G401 (cell line): ENCODE measurements at regions not wholly inside any gene's neighbourhood (a gene's known extent, or its start where the extent isn't known, plus 50 kb on each side); places are given as distances from the start of the nearest gene placed in this dataset.

Experiments
- DNase-seq: peaks from one replicate; pipeline ENCODE4 v3.0.0-alpha.2; 2015; ENCODE audit warnings: low spot score
- in situ Hi-C: cut with HindIII; loops from 2 replicates; pipeline ENCODE4 v1.10.0; 2016; ENCODE audit warnings: low sequenced_read_pairs, mixed read lengths

DNA sequence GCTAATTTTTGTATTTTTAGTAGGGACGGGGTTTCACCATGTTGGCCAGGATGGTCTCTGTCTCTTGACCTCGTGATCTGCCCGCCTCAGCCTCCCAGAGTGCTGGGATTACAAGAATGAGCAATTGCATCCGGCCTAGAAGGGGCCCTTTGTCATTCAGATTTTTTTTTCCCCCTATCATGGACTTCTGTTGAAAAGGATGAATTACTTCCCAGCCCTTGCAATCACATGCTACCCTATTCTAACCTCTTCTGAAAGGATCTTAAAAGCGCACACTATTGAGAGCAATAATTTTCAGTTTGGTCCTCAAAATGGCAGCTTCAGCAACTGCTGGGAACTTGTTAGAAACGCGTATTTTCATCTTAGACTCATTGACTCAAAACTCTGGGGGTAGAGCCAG lies 575.6 kb upstream of the KIRREL3 start:
- in situ Hi-C loops, result no loop called here
- no peak for DNase-seq

- in situ Hi-C loops, result no loop called here
- no peak for DNase-seq
These were observed 573.9 kb upstream of the KIRREL3 start for GRCh38 chr11:127574478-127574877.

DNA sequence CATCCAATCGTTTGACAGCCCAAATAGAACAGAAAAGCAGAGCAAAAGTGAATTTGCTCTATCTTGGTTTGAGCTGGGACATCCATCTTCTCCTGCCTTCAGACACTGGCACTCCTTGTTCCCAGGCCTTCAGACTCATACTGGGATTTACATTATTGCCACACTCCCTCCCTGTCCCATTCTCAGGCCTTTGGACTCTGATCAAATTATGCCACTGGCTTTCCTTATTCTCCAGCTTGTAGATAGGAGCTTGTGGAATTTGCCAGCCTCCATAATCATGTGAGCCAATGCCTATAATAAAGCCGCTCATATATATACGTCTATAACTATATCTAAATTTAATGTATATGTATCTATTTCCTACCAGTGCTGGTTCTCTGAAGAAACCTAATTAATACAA lies 568.3 kb upstream of the KIRREL3 start:
- in situ Hi-C loops, result no loop called here
- DNase-seq, result no peak

- no peak for DNase-seq
- in situ Hi-C loops, result no loop called here
These were observed 566.8 kb upstream of the KIRREL3 start for GRCh38 chr11:127567237-127567932.

DNA sequence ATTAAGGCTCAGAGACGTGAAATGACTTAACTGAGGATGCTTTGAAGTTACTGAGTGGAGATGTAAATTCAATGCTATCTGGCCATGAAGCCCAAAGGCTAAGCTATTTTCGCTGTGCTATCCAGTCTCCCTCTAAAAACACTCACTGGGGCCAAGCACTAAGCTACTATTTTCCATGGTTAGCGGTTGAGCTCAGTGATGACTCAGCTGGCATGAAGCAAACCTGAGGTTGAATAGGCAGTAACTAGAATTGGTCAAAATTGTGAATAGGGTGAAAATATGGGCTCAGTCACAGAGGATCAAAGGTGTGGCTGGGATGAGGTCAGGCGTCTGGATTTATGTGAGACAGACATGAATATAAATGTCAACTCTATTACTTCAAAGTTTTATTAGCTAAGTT lies 564.2 kb upstream of the KIRREL3 start:
- in situ Hi-C loops, result no loop called here
- DNase-seq, result no peak

- DNase-seq, result no peak
- in situ Hi-C loops, result no loop called here
These were observed 559.4 kb upstream of the KIRREL3 start for GRCh38 chr11:127559978-127560377.

- DNase-seq, result no peak
- in situ Hi-C loops, result no loop called here
These were observed 551.9 kb upstream of the KIRREL3 start for GRCh38 chr11:127552446-127552845.

GRCh38 chr11:127531167-127531566 lies 530.6 kb upstream of the KIRREL3 start:
- no peak for DNase-seq
- in situ Hi-C loops, result no loop called here

DNA sequence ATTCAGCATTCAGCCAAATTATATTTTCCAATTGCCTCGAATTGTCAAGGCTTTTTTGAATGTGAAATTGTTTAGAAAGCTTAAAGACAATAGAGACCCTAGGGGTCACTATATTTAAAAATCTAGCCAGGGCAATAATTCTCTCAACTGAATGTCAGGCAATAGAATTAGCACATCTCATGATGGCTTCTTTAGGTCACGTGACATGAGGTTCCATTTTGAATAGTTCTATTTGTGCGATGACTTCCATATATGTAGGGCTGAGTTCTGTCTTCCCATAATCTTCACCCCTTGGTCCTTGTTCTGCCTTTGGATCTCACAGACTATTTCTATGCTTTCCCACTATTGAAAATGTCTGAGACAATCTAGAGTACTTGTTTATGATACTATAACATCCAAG lies 527.7 kb upstream of the KIRREL3 start:
- in situ Hi-C loops, result no loop called here
- DNase-seq, result no peak

DNA sequence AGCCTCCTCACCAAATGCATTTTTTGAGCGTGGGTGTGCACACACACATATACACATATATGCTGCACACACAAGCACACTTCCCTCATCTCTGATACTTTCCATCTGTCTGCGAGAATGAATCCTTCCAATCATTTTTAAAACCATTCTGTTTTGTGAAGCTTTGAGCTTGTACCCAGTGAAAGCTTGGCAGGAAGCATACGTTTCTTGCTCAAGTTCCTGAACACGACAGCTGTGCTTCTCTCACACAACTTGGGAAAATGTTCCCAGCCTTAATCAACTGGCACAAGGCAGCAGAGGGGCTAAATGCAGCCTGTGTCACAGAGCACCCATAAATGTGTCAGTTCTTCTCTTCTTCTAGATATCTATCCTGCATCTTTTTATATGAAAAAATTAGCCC lies 524.0 kb upstream of the KIRREL3 start:
- in situ Hi-C loops, result no loop called here
- DNase-seq, result no peak

GRCh38 chr11:127521413-127521812 lies 520.8 kb upstream of the KIRREL3 start:
- in situ Hi-C loops, result no loop called here
- DNase-seq, result no peak

DNA sequence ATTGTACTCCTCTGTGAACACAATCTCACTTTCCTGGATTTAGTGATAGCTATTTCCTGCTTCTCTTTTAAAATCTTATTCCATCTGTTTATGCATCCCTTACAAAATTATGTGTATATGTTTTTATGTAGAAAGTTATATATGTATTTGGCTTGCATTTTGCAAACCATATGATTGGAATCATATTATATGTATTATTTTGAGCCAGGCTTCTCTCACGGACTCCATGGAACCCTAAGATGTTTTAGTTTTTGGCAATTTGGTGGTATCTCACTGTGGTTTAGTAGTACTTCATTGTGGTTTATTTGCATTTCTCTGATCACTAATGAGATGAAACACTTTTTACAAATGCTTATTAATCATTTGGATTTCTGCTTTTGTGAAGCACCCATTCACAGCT lies 507.3 kb upstream of the KIRREL3 start:
- DNase-seq, result no peak
- in situ Hi-C loops, result no loop called here

DNA sequence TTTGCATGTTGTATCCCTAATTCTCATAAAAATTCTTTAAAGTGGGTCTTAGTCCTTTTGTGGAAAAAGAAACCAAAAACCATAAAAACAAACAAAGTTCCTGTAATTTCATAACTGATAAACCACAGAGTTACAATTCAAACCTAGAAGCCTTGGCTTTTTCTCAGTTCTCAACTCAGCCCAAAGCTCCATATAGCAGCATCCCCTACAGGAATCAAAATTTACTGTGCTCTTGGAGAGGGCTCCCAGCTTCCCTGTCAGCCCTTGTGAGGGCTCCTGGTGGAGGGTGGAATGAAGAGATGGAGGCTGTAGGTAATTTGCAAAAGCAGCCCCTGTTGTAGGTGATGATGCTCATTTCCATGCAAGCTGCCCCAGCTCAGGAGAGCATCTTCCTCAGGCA lies 506.1 kb upstream of the KIRREL3 start:
- in situ Hi-C loops, result no loop called here
- no peak for DNase-seq

- DNase-seq, result no peak
- in situ Hi-C loops, result no loop called here
These were observed 505.6 kb upstream of the KIRREL3 start for GRCh38 chr11:127506126-127506525.

DNA sequence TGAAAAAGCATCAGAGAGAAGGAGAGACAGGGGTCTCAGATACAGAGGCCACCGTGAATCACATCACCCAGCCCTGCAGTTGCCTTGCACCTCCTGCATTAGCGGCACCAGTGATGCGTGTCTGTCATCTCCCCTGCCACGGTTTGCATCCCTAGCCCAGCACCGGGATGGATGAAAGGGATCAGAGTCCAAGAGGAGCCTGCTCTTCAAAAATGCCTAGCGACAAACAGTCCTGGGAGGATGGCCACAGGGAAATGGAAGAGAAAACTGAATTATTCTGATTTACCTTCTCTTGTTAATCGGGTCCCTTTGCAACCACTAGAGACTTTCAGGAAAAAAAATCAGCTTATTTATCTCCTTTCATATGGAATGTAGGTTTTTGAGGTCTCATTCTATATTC lies 495.6 kb upstream of the KIRREL3 start:
- in situ Hi-C loops, result no loop called here
- DNase-seq, result no peak

DNA sequence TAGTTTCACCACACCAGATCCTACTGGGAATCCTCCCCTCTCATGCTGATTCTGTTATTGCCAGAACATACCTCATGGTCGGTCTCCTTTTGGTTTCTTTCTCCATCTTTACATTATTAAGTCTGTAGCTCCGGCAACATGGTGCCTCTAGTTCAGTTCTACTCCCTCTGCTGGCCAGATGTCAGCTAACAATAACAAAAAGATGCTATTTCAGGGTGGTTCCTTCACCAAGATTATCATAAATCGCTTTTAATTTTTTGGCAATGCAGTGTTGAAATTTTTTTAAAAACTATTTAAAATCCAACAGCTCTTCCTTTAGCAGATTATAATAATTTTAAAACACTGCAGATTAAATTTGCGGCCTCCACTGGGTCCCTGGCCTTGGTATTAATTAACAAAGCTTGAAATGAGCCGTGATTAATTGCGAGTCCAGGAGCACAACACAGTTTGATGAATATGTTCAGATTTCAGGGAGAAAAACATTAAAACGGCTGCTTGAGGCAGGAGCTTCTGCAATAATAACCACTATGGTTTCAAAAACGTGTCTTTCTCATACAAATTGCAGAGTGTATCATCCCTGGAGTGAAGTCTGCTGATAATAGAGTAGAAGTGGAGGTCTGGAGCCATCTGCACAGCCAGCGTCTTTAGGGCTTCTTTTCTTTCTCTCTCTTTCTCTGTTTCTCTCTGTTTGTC lies 492.9 kb upstream of the KIRREL3 start:
- DNase-seq, result peak; percentile 2
- in situ Hi-C loops, result no loop called here

- no peak for DNase-seq
- in situ Hi-C loops, result no loop called here
These were observed 491.5 kb upstream of the KIRREL3 start for GRCh38 chr11:127492029-127492428.

GRCh38 chr11:127491589-127491988 lies 491.0 kb upstream of the KIRREL3 start:
- in situ Hi-C loops, result no loop called here
- DNase-seq, result no peak

DNA sequence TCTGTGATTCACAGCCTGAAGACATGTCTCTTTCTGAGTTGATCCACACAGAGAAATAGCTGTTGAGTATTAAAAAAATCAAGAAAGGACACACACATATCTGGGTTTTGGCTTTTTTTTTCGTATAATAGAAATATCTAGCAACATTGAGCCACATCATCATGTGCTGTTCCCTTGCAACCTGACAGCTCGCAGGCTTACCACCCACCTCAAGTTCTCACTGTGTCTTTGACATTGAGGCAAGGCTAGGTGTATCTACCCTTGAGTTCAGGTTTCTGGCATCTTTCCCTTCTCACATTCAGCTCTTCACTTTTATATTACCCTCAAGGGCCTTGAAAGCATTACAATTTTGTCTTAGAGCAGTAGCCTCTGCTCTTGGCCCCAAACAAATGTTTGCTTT lies 490.3 kb upstream of the KIRREL3 start:
- DNase-seq, result no peak
- in situ Hi-C loops, result no loop called here

GRCh38 chr11:127485541-127485940 lies 485.0 kb upstream of the KIRREL3 start:
- in situ Hi-C loops, result no loop called here
- DNase-seq, result no peak

GRCh38 chr11:127481391-127481790 lies 480.8 kb upstream of the KIRREL3 start:
- in situ Hi-C loops, result no loop called here
- no peak for DNase-seq
